PC-9 (cell line): ENCODE measurements at regions not wholly inside any gene's neighbourhood (a gene's known extent, or its start where the extent isn't known, plus 50 kb on each side); places are given as distances from the start of the nearest gene placed in this dataset.

ENCODE experiments used
- BruUV-seq: library from RNA; stranded (reverse); fragments of 400-500 nt; replicated peaks from 2 replicates; lab custom pipeline; 2021; lab: Mats Ljungman, UMichigan
- CTCF ChIA-PET: fragments of 300-600 bp; sonication (Branson Sonifier 250); formaldehyde crosslinking; loops from one replicate; lab custom pipeline; 2022; ENCODE audit warnings: antibody characterized with exemption; lab: Charles Lee
- POLR2A ChIA-PET: fragments of 300-600 bp; sonication (Branson Sonifier 250); formaldehyde crosslinking; loops from one replicate; lab custom pipeline; 2022; ENCODE audit warnings: antibody characterized with exemption; ENCODE audit not compliant: unreplicated experiment; lab: Charles Lee
- DNase-seq, 2 experiments: peaks; one replicate each; pipeline versions ENCODE4 v3.0.0 to v3.0.0-alpha.2; 2015 to 2022; ENCODE audit warnings: mixed read lengths in 1 of 2
- H2AFZ ChIP-seq: fragments of 200-600 bp; sonication (generic); 2 replicates; pipeline ENCODE4 v1.8.1; 2017; ENCODE audit warnings: antibody characterized with exemption
- H3F3A ChIP-seq: fragments of 200-600 bp; sonication (generic); 2 replicates; pipeline ENCODE4 v1.8.1; 2017; ENCODE audit warnings: antibody characterized with exemption, mild to moderate bottlenecking, low read depth; ENCODE audit not compliant: insufficient read depth
- H3K27ac ChIP-seq: fragments of 200-600 bp; sonication (generic); 2 replicates; pipeline ENCODE4 v1.6.1; 2016; ENCODE audit warnings: mixed run types
- H3K27me3 ChIP-seq: fragments of 200-600 bp; sonication (generic); 2 replicates; pipeline ENCODE4 v1.6.1; 2016; ENCODE audit warnings: low read depth, mixed run types; ENCODE audit not compliant: insufficient read depth
- H3K36me3 ChIP-seq: fragments of 200-600 bp; sonication (generic); 2 replicates; pipeline ENCODE4 v1.6.1; 2016; ENCODE audit warnings: low read depth, mixed run types
- H3K4me1 ChIP-seq: fragments of 200-600 bp; sonication (generic); replicated peaks from 2 replicates; pipeline ENCODE4 v1.6.1; 2016; ENCODE audit warnings: mixed run types; ENCODE audit not compliant: insufficient read depth
- H3K4me2 ChIP-seq: fragments of 200-600 bp; sonication (generic); 2 replicates; pipeline ENCODE4 v1.6.1; 2017; ENCODE audit warnings: mixed run types
- H3K4me3 ChIP-seq: fragments of 200-600 bp; sonication (generic); 2 replicates; pipeline ENCODE4 v1.6.1; 2016; ENCODE audit warnings: mixed run types
- H3K79me2 ChIP-seq: fragments of 200-600 bp; sonication (generic); 2 replicates; pipeline ENCODE4 v1.6.1; 2017; ENCODE audit warnings: low read depth, mixed run types
- H3K9me2 ChIP-seq: fragments of 200-600 bp; sonication (generic); 2 replicates; pipeline ENCODE4 v1.8.1; 2017; ENCODE audit warnings: mild to moderate bottlenecking; ENCODE audit not compliant: insufficient read depth
- H3K9me3 ChIP-seq: fragments of 200-600 bp; sonication (generic); 2 replicates; pipeline ENCODE4 v1.8.1; 2016; ENCODE audit warnings: low read depth; ENCODE audit not compliant: insufficient read depth
- H4K20me1 ChIP-seq: fragments of 200-600 bp; sonication (generic); 2 replicates; pipeline ENCODE4 v1.8.1; 2017; ENCODE audit not compliant: insufficient read depth
- EZH2 ChIP-seq: fragments of 200-600 bp; sonication (generic); IDR thresholded peaks from 2 replicates; pipeline ENCODE4 v1.8.0; 2017; ENCODE audit warnings: antibody characterized with exemption, low read depth
- intact Hi-C: fragments of 100-400 bp; cut with micrococcal nuclease; formaldehyde crosslinking; loops from one replicate; pipeline ENCODE4 v1.10.0; 2022; ENCODE audit not compliant: unreplicated experiment
- TF ChIP-seq, protein P1 (sequence below): fragments of 200-600 bp; sonication (generic); conservative IDR thresholded peaks from 2 replicates; pipeline ENCODE4 v1.6.1; 2017; ENCODE audit warnings: mixed run types, antibody characterized with exemption, mild to moderate bottlenecking, moderate library complexity

GRCh38 chr1:116826818-116827606 is 72.8 kb downstream of the CD2 start:
- intact Hi-C loops: no loop called here
- TF ChIP-seq EZH2: no peak
- TF ChIP-seq, protein P1, sequence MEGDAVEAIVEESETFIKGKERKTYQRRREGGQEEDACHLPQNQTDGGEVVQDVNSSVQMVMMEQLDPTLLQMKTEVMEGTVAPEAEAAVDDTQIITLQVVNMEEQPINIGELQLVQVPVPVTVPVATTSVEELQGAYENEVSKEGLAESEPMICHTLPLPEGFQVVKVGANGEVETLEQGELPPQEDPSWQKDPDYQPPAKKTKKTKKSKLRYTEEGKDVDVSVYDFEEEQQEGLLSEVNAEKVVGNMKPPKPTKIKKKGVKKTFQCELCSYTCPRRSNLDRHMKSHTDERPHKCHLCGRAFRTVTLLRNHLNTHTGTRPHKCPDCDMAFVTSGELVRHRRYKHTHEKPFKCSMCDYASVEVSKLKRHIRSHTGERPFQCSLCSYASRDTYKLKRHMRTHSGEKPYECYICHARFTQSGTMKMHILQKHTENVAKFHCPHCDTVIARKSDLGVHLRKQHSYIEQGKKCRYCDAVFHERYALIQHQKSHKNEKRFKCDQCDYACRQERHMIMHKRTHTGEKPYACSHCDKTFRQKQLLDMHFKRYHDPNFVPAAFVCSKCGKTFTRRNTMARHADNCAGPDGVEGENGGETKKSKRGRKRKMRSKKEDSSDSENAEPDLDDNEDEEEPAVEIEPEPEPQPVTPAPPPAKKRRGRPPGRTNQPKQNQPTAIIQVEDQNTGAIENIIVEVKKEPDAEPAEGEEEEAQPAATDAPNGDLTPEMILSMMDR: no peak
- no peak overlapping the region for H2AFZ ChIP-seq
- DNase-seq: peak in 1 of 2 experiments; percentile 29
- peaks cover 7% of the 10 kb centered on the region; the same call in 1 of the 2 replicates for H3K4me1 ChIP-seq
- no peaks in the 10 kb centered on the region for H3K9me2 ChIP-seq
- H4K20me1 ChIP-seq: no peaks in the 10 kb centered on the region
- H3K27me3 ChIP-seq: no peaks in the 10 kb centered on the region
- H3K36me3 ChIP-seq: no peaks in the 10 kb centered on the region
- H3K4me2 ChIP-seq: no peak overlapping the region
- H3F3A ChIP-seq: no peaks in the 10 kb centered on the region
- no peaks in the 10 kb centered on the region for H3K79me2 ChIP-seq
- ChIA-PET POLR2A (no interaction called here), CTCF (interaction anchor here (0.6 kb wide), 1 partner anchor 266 kb away, joined by 4 read pairs; no protein-coding TSS in a partner anchor)
- H3K27ac ChIP-seq: no peak overlapping the region
- no peaks in the 10 kb centered on the region; the same call in 1 of the 2 replicates for H3K9me3 ChIP-seq
- H3K4me3 ChIP-seq: no peak overlapping the region
- no TSS peak for BruUV-seq

- H3K27ac ChIP-seq: no peak overlapping the region
- no peaks in the 10 kb centered on the region; the same call in 1 of the 2 replicates for H3K9me3 ChIP-seq
- intact Hi-C loops: no loop called here
- no peaks in the 10 kb centered on the region for H3K9me2 ChIP-seq
- no peaks in the 10 kb centered on the region for H3K79me2 ChIP-seq
- H3K4me2 ChIP-seq: no peak overlapping the region
- TF ChIP-seq, protein P1: no peak
- no peak for TF ChIP-seq EZH2
- no peak overlapping the region for H2AFZ ChIP-seq
- no peaks in the 10 kb centered on the region for H3K36me3 ChIP-seq
- CTCF ChIA-PET: interaction anchor here (0.6 kb wide), 1 partner anchor 265 kb away, joined by 4 read pairs; no protein-coding TSS in a partner anchor
- peaks cover 7% of the 10 kb centered on the region; the same call in 1 of the 2 replicates for H3K4me1 ChIP-seq
- H4K20me1 ChIP-seq: no peaks in the 10 kb centered on the region
- POLR2A ChIA-PET: no interaction called here
- DNase-seq: no peak
- no peaks in the 10 kb centered on the region for H3F3A ChIP-seq
- no peaks in the 10 kb centered on the region for H3K27me3 ChIP-seq
- H3K4me3 ChIP-seq: no peak overlapping the region
- BruUV-seq: no TSS peak
These were observed 73.4 kb downstream of the CD2 start for GRCh38 chr1:116827607-116828105.

- Histone ChIP-seq H3K4me2 (no peak overlapping the region), H3K27ac (no peak overlapping the region), H3F3A (no peaks in the 10 kb centered on the region), H3K9me2 (no peaks in the 10 kb centered on the region), H3K4me1 (peaks cover 2% of the 10 kb centered on the region; the same call in 1 of the 2 replicates), H3K4me3 (no peak overlapping the region), H2AFZ (no peak overlapping the region), H3K27me3 (no peaks in the 10 kb centered on the region), H4K20me1 (no peaks in the 10 kb centered on the region), H3K9me3 (no peaks in the 10 kb centered on the region; the same call in 1 of the 2 replicates), H3K79me2 (no peaks in the 10 kb centered on the region), H3K36me3 (no peaks in the 10 kb centered on the region)
- ChIA-PET CTCF (no interaction called here), POLR2A (no interaction called here)
- no TSS peak for BruUV-seq
- no peak for TF ChIP-seq EZH2
- TF ChIP-seq, protein P1: no peak
- intact Hi-C loops: no loop called here
- no peak for DNase-seq
These were observed 77.3 kb upstream of the PTGFRN start for GRCh38 chr1:116832308-116832931.
